Gastrocnemius medialis (tissue), 4 donors: ENCODE measurements at regions not wholly inside any gene's neighbourhood (a gene's known extent, or its start where the extent isn't known, plus 50 kb on each side); places are given as distances from the start of the nearest gene placed in this dataset.

Experiments
- ATAC-seq, 2 donors: fragments of 150-250 bp; one replicate each; pipeline ENCODE4 v1.9.1; 2016
- DNase-seq, 2 donors: peaks; one replicate each; pipeline ENCODE4 v3.0.0-alpha.2; 2019
- H3K27ac ChIP-seq, 4 donors: fragments of 200-600 bp; sonication (generic); 1 replicate in 1 of 4; 2 replicates in 3 of 4; pipeline ENCODE4 v1.5.1; 2016 to 2018; ENCODE audit warnings: mild to moderate bottlenecking in 2 of 4, moderate library complexity in 1 of 4
- H3K27me3 ChIP-seq, 3 donors: fragments of 200-600 bp; sonication (generic) in 2 of 3; 1 replicate in 1 of 3; 2 replicates in 2 of 3; pipeline versions ENCODE4 v1.5.1 to v1.6.0; 2016 to 2019; ENCODE audit warnings: mild to moderate bottlenecking in 1 of 3, moderate library complexity in 1 of 3
- H3K36me3 ChIP-seq, 2 donors: fragments of 200-600 bp; sonication (generic) in 1 of 2; one replicate each; pipeline ENCODE4 v1.5.1; 2017 to 2018
- H3K4me1 ChIP-seq, 2 donors: fragments of 200-600 bp; sonication (generic) in 1 of 2; one replicate each; pipeline ENCODE4 v1.5.1; 2016 to 2017; ENCODE audit warnings: mild to moderate bottlenecking in 2 of 2
- H3K4me3 ChIP-seq, 4 donors: fragments of 200-600 bp; sonication (generic) in 3 of 4; 1 replicate in 1 of 4; 2 replicates in 3 of 4; pipeline ENCODE4 v1.5.1; 2016 to 2019; ENCODE audit warnings: mild to moderate bottlenecking in 2 of 4
- H3K9me3 ChIP-seq, 3 donors: fragments of 200-600 bp; sonication (generic) in 2 of 3; 1 replicate in 1 of 3; 2 replicates in 2 of 3; pipeline ENCODE4 v1.5.1; 2016 to 2019
- CTCF ChIP-seq, 5 experiments: fragments of 450-650 bp in 3 of 5; fragments of 200-600 bp in 2 of 5; sonication (generic) in 2 of 5; IDR thresholded peaks in 4 of 5; conservative IDR thresholded peaks in 1 of 5; 1 replicate in 4 of 5; 2 replicates in 1 of 5; pipeline ENCODE4 v1.5.1; 2016 to 2019; ENCODE audit warnings: antibody characterized with exemption in 5 of 5, mild to moderate bottlenecking in 3 of 5, moderate library complexity in 3 of 5
- POLR2A ChIP-seq, 2 donors: fragments of 450-650 bp; IDR thresholded peaks; one replicate each; pipeline ENCODE4 v1.6.1; 2017; ENCODE audit warnings: antibody characterized with exemption in 2 of 2, mild to moderate bottlenecking in 2 of 2, moderate library complexity in 2 of 2
- in situ Hi-C, 4 donors: fragments of 200-750 bp; cut with MboI; loops; one replicate each; pipeline versions ENCODE4 v1.15.0 to v1.8.0; 2017; ENCODE audit warnings: low sequenced_read_pairs in 4 of 4
- intact Hi-C: fragments of 100-400 bp; cut with DNase I; formaldehyde crosslinking; loops from one replicate; pipeline ENCODE4 v1.15.1; 2023; ENCODE audit warnings: low total_unique reads

DNA sequence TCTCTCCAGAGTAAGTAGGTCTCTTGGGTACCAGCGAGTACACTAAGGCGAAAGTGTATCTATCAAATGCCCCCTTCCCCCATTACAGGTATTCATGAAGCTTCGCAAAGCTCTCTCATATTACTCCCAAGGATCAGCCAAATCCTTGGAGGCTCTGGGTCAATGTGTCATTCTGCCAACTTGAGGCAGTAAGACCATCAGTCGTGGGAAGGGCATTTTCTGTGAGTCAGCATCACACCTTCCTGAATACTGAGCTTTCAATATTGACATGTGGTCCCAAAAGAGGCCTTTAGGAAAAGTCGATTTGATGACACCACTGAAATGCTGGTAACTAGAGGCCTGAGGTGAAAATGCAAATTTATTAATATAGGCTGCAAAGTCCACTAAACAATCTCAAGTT lies 323.9 kb downstream of the LRIG3 start:
- no peaks in the 10 kb centered on the region for H3K36me3 ChIP-seq
- H3K27ac ChIP-seq = no peak overlapping the region
- in situ Hi-C loops (no loop called here), intact Hi-C loops (no loop called here)
- DNase-seq = no peak
- no peaks in the 10 kb centered on the region for H3K4me1 ChIP-seq
- H3K27me3 ChIP-seq = no peaks in the 10 kb centered on the region
- TF ChIP-seq CTCF (IDR thresholded peaks at IDR 0.05 in 4 of 5, conservative IDR thresholded peaks at IDR 0.05 in 1 of 5) (no peak), POLR2A (IDR thresholded peaks at IDR 0.05) (no peak)
- ATAC-seq = no peak
- no peak overlapping the region for H3K4me3 ChIP-seq
- no peaks in the 10 kb centered on the region for H3K9me3 ChIP-seq

- DNase-seq (no peak), ATAC-seq (no peak)
- no peak overlapping the region for H3K4me3 ChIP-seq
- intact Hi-C loops (no loop called here), in situ Hi-C loops (no loop called here)
- no peaks in the 10 kb centered on the region for H3K4me1 ChIP-seq
- no peaks in the 10 kb centered on the region for H3K36me3 ChIP-seq
- TF ChIP-seq POLR2A (IDR thresholded peaks at IDR 0.05) (no peak), CTCF (IDR thresholded peaks at IDR 0.05 in 4 of 5, conservative IDR thresholded peaks at IDR 0.05 in 1 of 5) (no peak)
- H3K27me3 ChIP-seq = no peaks in the 10 kb centered on the region
- no peaks in the 10 kb centered on the region for H3K9me3 ChIP-seq
- no peak overlapping the region for H3K27ac ChIP-seq
These were observed 318.8 kb downstream of the LRIG3 start for GRCh38 chr12:58601529-58601928.

DNA sequence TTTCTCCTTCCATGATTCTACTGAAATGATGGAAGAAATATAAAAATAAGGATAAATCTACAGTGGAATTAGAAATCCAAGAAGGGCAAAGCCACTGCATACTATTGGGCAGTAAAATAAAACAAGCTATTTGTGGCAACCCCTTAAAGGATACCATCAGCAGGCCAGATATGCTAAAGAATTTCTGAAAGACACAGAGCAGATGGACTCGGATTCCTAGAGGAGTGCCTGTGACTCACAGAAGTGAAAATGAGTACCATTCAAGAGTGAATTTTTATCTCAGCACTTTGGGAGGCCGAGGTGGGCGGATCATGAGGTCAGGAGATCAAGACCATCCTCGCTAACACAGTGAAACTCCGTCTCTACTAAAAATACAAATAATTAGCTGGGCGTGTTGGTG lies 318.1 kb downstream of the LRIG3 start:
- ATAC-seq = no peak
- H3K27me3 ChIP-seq = no peaks in the 10 kb centered on the region
- H3K27ac ChIP-seq = no peak overlapping the region
- intact Hi-C loops (no loop called here), in situ Hi-C loops (no loop called here)
- DNase-seq = no peak
- no peaks in the 10 kb centered on the region for H3K36me3 ChIP-seq
- no peak overlapping the region for H3K4me3 ChIP-seq
- no peaks in the 10 kb centered on the region for H3K4me1 ChIP-seq
- H3K9me3 ChIP-seq = no peaks in the 10 kb centered on the region
- TF ChIP-seq POLR2A (IDR thresholded peaks at IDR 0.05) (no peak), CTCF (IDR thresholded peaks at IDR 0.05 in 4 of 5, conservative IDR thresholded peaks at IDR 0.05 in 1 of 5) (no peak)

DNA sequence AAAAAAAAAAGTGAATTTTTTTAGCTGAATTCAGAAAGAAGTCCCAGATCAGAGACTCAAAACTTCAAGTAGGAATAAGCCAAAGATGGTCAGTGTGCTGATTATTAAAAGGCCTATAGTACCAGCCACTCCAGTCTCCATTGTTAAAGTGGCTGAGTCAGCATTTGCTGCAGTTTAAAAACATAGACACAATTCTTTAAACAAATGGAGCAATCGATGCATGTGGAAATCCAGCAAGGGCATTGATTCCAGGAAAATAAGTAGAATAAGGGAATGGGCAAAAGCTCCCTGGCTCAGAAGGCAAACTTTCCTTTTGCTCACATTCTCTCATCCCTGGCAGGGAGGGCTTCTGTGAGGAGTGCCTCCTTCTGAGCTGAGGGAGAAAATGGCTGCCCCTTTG lies 317.6 kb downstream of the LRIG3 start:
- intact Hi-C loops = no loop called here
- Histone ChIP-seq H3K9me3 (no peaks in the 10 kb centered on the region), H3K36me3 (no peaks in the 10 kb centered on the region), H3K4me1 (no peaks in the 10 kb centered on the region), H3K27me3 (no peaks in the 10 kb centered on the region), H3K27ac (no peak overlapping the region), H3K4me3 (no peak overlapping the region)
- DNase-seq = no peak
- no peak for ATAC-seq
- in situ Hi-C loops = no loop called here
- no peak for TF ChIP-seq POLR2A (IDR thresholded peaks at IDR 0.05)
- TF ChIP-seq CTCF (IDR thresholded peaks at IDR 0.05 in 4 of 5, conservative IDR thresholded peaks at IDR 0.05 in 1 of 5) = no peak

- no peaks in the 10 kb centered on the region for H3K27me3 ChIP-seq
- in situ Hi-C loops = no loop called here
- no peaks in the 10 kb centered on the region for H3K4me1 ChIP-seq
- no peak overlapping the region for H3K4me3 ChIP-seq
- intact Hi-C loops = no loop called here
- TF ChIP-seq CTCF (IDR thresholded peaks at IDR 0.05 in 4 of 5, conservative IDR thresholded peaks at IDR 0.05 in 1 of 5) (no peak), POLR2A (IDR thresholded peaks at IDR 0.05) (no peak)
- H3K9me3 ChIP-seq = no peaks in the 10 kb centered on the region
- H3K27ac ChIP-seq = no peak overlapping the region
- DNase-seq (no peak), ATAC-seq (no peak)
- no peaks in the 10 kb centered on the region for H3K36me3 ChIP-seq
These were observed 312.5 kb downstream of the LRIG3 start for GRCh38 chr12:58607805-58608204.
